ENCODE measurements at regions not wholly inside any gene's neighbourhood (a gene's known extent, or its start where the extent isn't known, plus 50 kb on each side); places are given as distances from the start of the nearest gene placed in this dataset.
"Not testable (repeated sequence)": the region's sequence is repeated elsewhere in the genome, so short reads cannot be mapped to it uniquely, and the experiment has no call there.

GRCh38 chr6:50959081-50959641 is 140.5 kb downstream of the TFAP2B start:
- intact Hi-C loops (cut with DNase I): no loop called here
- DNase-seq: no peak

- intact Hi-C loops (cut with DNase I): no loop called here
- no peak for DNase-seq
Observed at GRCh38 chr6:50961611-50962010, 142.9 kb downstream of the TFAP2B start.

DNA sequence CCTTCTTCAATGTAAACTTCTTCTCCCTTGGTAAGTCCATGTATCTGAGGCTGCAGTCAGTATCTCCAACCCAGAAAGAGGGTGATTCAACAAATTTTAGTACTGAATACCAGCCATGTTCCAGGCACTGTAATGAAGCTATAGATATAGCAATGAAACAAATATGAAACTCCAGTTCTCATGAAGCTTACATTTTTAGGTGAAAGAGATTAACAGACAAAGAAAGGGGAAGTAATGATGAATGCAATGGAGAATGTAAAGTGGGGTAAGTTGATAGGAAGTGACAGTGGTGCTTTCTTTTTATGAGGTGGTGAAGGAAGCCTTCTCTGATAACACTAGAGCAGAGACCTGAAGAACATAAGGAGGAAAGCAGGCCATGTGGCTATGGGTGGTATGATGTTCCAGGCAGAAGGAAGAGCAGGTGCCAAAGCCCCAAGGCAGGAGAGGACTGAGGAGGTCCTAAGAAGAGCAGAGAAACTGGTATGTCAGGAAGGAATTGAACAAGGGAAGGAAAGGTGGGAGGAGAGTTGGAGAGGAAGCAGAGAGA is 143.6 kb downstream of the TFAP2B start:
- no peak for DNase-seq
- intact Hi-C loops (cut with DNase I): no loop called here

DNA sequence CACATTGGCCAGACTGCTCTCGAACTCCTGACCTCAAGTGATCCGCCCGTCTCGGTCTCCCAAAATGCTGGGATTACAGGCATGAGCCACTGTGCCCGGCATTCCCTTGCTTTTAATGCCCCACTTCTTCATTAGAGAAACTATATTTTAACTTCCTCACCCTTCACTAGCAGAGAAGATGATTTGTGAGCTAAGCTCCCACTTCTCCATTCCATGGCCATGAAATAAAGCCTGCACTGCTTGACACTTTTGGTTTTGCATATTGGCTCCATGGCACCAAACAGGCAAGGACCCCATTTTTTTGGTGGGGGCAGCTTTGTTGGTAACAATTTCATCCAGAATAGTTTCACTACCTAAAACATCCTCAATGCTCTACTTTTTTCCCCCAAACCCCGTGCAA is 145.3 kb downstream of the TFAP2B start:
- no peak for DNase-seq
- intact Hi-C loops (cut with DNase I): no loop called here

DNA sequence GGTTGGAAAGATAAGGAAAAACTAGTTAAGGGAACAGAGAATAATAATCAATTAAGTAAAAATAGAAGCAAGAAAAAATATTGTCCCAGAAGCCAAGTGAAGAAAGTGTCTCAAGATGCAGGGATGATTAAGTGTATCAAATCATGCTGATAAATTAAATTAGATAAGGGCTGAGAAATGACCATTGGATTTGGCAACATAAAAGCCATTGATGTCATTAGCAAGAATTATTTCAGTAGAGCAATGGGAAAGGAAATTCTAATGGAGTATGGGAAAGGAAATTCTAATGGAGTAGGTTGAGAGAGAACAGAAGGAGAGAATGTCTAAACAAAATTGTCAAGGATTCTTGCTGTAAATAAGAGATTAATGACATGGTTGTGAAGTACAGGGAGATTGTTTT is 146.8 kb downstream of the TFAP2B start:
- intact Hi-C loops (cut with DNase I): no loop called here
- no peak for DNase-seq

GRCh38 chr6:50966532-50966931 is 147.9 kb downstream of the TFAP2B start:
- intact Hi-C loops (cut with DNase I): no loop called here

GRCh38 chr6:50966986-50967385 is 148.3 kb downstream of the TFAP2B start:
- intact Hi-C loops (cut with DNase I): no loop called here
- DNase-seq: no peak

More at GRCh38 chr6:50966532-50966931, 147.9 kb downstream of the TFAP2B start:
- no peak for DNase-seq

- DNase-seq; intact Hi-C loops (cut with DNase I): not testable (repeated sequence)
Observed at GRCh38 chr6:50968246-50968645, 149.6 kb downstream of the TFAP2B start.

GRCh38 chr6:50970908-50971307 is 152.2 kb downstream of the TFAP2B start:
- intact Hi-C loops (cut with DNase I): no loop called here
- DNase-seq: no peak

GRCh38 chr6:50973464-50973863 is 154.8 kb downstream of the TFAP2B start:
- intact Hi-C loops (cut with DNase I): no loop called here
- DNase-seq: no peak

DNA sequence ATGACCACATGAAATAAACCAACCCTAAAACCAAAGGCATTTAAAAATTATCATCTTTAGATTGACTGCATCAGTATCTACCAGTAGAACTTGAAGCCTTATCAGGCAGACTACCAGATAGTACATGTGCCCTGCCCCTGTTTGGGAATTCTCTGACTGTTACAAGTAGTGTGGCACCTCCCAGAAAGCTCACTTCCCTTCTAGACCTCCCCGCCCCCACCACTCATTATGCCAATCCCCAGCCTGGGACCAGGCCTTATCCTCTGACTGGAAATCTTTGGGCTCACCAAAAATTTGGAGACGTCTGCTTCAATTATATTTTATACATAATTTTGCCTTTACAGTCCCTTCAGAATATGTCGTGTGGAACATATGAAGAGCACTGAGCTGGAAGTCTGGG is 155.6 kb downstream of the TFAP2B start:
- no peak for DNase-seq
- intact Hi-C loops (cut with DNase I): no loop called here

DNA sequence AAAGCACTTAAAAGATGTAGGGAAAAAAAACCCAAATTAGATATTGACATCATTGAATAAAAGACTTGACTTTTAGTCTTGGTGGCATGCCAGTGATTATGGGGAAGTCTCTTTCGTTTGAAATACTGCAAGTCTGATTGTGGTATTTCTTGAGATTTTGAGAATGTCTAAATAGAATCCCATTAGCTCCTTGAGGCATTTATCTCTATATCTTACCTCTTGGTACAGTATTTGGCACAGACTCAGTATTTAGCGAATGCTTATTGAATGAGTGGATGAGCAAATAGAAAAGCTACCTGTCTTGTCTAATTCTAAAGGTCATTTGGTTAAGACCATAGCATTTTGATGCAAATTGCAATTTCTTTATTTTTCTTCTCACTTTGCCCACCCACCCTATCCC is 156.5 kb downstream of the TFAP2B start:
- DNase-seq: no peak
- intact Hi-C loops (cut with DNase I): no loop called here

GRCh38 chr6:50976907-50977306 is 158.2 kb downstream of the TFAP2B start:
- intact Hi-C loops (cut with DNase I): no loop called here
- no peak for DNase-seq

DNA sequence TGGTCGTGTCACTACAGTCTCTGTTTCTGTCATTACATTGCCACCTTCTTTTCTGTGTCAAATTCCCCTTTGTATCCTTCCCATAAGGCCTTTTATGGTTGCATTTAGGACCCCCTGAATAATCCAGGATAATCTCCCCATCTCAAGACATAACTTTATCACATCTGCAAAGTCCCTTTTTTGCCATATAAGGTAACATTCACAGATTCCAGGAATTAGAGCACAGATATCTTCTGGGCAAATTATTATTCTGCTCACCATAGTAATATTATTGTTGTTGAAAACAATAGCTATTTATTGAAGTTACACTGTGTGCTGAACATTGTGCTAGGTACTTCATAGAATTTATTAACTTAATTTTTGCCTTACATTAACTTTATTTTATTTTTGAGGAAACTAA is 159.1 kb downstream of the TFAP2B start:
- intact Hi-C loops (cut with DNase I): no loop called here
- DNase-seq: no peak

- intact Hi-C loops (cut with DNase I): no loop called here
- no peak for DNase-seq
Observed at GRCh38 chr6:50978380-50979170, 159.9 kb downstream of the TFAP2B start.

GRCh38 chr6:50979171-50979525 is 160.5 kb downstream of the TFAP2B start:
- no peak for DNase-seq
- intact Hi-C loops (cut with DNase I): no loop called here

DNA sequence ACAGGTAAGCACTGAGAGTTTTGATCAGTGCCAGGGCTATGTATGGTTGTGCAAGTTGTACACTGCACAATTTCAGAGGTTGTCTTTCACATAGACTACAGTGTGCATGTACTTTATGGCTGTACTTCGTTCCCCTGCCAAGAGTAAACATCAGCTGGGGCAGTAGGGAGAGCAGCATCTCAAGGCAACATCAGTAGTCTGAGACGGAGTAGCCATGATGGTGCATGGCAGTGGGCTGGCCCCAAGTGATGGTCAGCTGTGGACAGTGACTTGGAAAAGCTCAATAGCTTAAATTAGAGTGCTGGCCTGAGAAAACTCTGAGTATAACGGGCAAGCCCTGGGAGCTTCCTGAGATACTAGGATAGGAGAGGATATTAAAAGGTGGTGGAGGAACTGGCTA is 165.5 kb downstream of the TFAP2B start:
- intact Hi-C loops (cut with DNase I): no loop called here
- DNase-seq: no peak

GRCh38 chr6:50986319-50986718 is 167.6 kb downstream of the TFAP2B start:
- intact Hi-C loops (cut with DNase I): no loop called here
- no peak for DNase-seq

- intact Hi-C loops (cut with DNase I): no loop called here
- no peak for DNase-seq
Observed at GRCh38 chr6:50989123-50989522, 170.5 kb downstream of the TFAP2B start.

GRCh38 chr6:50990750-50991446 is 172.2 kb downstream of the TFAP2B start:
- intact Hi-C loops (cut with DNase I): no loop called here
- DNase-seq: no peak

DNA sequence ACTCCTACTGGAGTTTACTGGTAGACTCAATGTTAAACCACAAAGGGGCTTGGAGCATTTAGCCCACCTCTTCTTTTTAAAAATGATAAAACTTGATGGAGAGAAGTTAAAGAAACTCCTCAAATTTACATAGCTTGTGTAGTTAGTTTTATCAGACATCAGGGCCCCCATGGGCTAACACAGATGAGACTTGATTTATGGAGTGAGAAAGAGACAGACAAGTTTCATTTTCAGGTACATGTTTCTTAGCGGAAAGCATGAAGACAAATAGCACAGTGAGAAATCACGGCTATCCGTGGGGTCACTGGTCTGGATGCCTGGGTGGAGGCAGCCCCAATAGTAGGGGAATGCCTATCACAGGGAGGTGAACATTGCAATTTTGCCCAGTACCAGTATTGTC is 173.6 kb downstream of the TFAP2B start:
- intact Hi-C loops (cut with DNase I): no loop called here
- no peak for DNase-seq

All from posterior cingulate gyrus (tissue), 11 donors.